ENCODE measurements at regions not wholly inside any gene's neighbourhood (a gene's known extent, or its start where the extent isn't known, plus 50 kb on each side); places are given as distances from the start of the nearest gene placed in this dataset.

DNA sequence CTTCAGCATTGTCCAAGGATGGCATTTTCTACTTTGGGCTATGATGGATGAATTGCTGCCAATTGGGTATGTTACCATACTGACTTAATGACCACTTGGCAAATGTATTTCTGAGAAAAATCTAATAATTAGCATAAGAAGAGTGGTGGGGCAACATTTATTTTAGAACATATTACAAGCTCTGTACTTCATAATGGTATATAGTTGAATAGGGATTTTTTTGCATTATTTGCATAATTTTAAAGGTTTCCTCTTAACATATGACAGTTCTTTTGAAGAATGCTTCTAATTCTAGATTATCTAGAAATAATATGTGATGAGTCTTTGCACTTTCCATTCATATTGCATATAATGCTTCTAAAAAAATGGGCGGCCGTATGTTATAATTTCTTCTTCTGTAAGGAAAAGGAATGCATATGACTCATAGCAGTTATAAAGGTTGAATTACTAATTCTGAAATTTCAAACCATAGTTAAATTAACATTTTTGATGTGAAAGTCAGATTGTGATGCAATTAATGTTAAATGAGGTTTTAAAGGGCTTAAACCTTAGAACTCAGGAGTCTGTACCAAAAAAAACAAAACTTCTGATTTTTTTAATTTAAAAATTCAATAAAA, 1652.3 kb upstream of the SLC39A10 start:
- CTCF ChIA-PET, result no interaction called here

DNA sequence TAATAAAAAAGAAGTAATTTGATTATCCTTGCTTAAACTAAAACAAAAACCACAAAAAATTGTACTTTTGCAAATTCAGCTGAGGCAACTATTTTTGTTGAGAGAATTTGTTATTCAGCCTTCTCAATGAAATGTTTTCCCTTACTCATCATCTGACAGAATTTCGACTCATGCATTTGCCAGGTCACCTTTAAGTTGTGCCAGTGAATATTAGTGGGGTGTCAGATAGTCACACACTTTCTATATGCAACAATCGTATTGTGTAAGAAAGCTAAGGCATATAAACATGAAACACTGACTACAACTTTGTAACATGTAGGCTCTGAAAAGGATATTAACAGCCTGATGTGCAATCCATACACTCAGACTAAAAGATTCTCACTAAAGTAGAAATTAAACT, 1653.1 kb upstream of the SLC39A10 start:
- H3K36me3 Mint-ChIP-seq (ENCODE audit: insufficient read depth, unreplicated experiment), result no peaks in the 10 kb centered on the region
- no peaks in the 10 kb centered on the region for H3K4me1 Mint-ChIP-seq (ENCODE audit: insufficient read depth, unreplicated experiment)
- H3K27ac Mint-ChIP-seq (ENCODE audit: low read depth, unreplicated experiment), result no peak overlapping the region
- TF ChIP-seq, protein P1, sequence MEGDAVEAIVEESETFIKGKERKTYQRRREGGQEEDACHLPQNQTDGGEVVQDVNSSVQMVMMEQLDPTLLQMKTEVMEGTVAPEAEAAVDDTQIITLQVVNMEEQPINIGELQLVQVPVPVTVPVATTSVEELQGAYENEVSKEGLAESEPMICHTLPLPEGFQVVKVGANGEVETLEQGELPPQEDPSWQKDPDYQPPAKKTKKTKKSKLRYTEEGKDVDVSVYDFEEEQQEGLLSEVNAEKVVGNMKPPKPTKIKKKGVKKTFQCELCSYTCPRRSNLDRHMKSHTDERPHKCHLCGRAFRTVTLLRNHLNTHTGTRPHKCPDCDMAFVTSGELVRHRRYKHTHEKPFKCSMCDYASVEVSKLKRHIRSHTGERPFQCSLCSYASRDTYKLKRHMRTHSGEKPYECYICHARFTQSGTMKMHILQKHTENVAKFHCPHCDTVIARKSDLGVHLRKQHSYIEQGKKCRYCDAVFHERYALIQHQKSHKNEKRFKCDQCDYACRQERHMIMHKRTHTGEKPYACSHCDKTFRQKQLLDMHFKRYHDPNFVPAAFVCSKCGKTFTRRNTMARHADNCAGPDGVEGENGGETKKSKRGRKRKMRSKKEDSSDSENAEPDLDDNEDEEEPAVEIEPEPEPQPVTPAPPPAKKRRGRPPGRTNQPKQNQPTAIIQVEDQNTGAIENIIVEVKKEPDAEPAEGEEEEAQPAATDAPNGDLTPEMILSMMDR (IDR thresholded peaks at IDR 0.05; ENCODE audit: unreplicated experiment), result no peak
- ChIA-PET CTCF (no interaction called here), POLR2A (no interaction called here)
- H3K4me3 Mint-ChIP-seq (ENCODE audit: unreplicated experiment), result no peak overlapping the region
- peaks cover 14% of the 10 kb centered on the region for H3K9me3 Mint-ChIP-seq (ENCODE audit: unreplicated experiment)
- peak; percentile 35 for DNase-seq (ENCODE audit: unreplicated experiment)
- intact Hi-C loops (cut with micrococcal nuclease), result no loop called here
- BruUV-seq (replicated peaks), result no TSS peak
- no peaks in the 10 kb centered on the region for H3K27me3 Mint-ChIP-seq (ENCODE audit: insufficient read depth, unreplicated experiment)

More for the DNA sequence above, 1652.3 kb upstream of the SLC39A10 start:
- POLR2A ChIA-PET, result no interaction called here
- TF ChIP-seq, protein P1 (IDR thresholded peaks at IDR 0.05; ENCODE audit: unreplicated experiment), result no peak
- no peak overlapping the region for H3K27ac Mint-ChIP-seq (ENCODE audit: low read depth, unreplicated experiment)
- BruUV-seq (replicated peaks), result no TSS peak
- no peaks in the 10 kb centered on the region for H3K4me1 Mint-ChIP-seq (ENCODE audit: insufficient read depth, unreplicated experiment)
- intact Hi-C loops (cut with micrococcal nuclease), result no loop called here
- no peak overlapping the region for H3K4me3 Mint-ChIP-seq (ENCODE audit: unreplicated experiment)
- H3K27me3 Mint-ChIP-seq (ENCODE audit: insufficient read depth, unreplicated experiment), result no peaks in the 10 kb centered on the region
- H3K9me3 Mint-ChIP-seq (ENCODE audit: unreplicated experiment), result peaks cover 21% of the 10 kb centered on the region
- DNase-seq (ENCODE audit: unreplicated experiment), result peak; percentile 23
- no peaks in the 10 kb centered on the region for H3K36me3 Mint-ChIP-seq (ENCODE audit: insufficient read depth, unreplicated experiment)

DNA sequence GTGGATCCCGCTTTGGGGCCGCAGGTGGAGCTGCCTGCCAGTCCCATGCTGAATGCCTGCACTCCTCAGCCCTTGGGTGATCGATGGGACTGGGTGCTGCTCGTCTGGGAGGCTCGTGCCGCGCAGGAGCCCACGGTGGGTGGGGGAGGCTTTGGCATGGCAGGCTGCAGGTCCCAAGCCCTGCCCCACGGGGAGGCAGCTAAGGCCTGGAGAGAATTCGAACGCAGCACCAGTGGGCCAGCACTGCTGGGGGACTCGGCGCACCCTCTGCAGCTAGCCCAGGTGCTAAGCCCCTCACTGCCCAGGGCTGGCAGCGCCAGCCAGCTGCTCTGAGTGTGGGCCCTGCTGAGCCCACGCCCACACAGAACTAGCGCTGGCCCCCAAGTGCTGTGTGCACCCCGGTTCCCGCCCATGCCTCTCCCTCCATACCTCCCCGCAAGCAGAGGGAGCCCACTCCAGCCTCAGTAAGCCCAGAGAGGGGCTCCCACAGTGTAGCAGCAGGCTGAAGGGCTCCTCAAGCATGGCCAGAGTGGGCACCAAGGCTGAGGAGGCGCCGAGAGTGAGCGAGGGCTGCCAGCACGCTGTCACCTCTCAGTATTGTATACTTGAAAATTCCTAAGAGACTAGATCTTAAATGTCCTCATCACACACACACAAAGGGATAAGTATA, 1654.2 kb upstream of the SLC39A10 start:
- ChIA-PET CTCF (no interaction called here), POLR2A (no interaction called here)
- H3K4me1 Mint-ChIP-seq (ENCODE audit: insufficient read depth, unreplicated experiment), result no peaks in the 10 kb centered on the region
- DNase-seq (ENCODE audit: unreplicated experiment), result no peak
- H3K27me3 Mint-ChIP-seq (ENCODE audit: insufficient read depth, unreplicated experiment), result no peaks in the 10 kb centered on the region
- H3K4me3 Mint-ChIP-seq (ENCODE audit: unreplicated experiment), result no peak overlapping the region
- intact Hi-C loops (cut with micrococcal nuclease), result no loop called here
- peaks cover 7% of the 10 kb centered on the region for H3K9me3 Mint-ChIP-seq (ENCODE audit: unreplicated experiment)
- H3K27ac Mint-ChIP-seq (ENCODE audit: low read depth, unreplicated experiment), result no peak overlapping the region
- TF ChIP-seq, protein P1 (IDR thresholded peaks at IDR 0.05; ENCODE audit: unreplicated experiment), result no peak
- BruUV-seq (replicated peaks), result no TSS peak
- H3K36me3 Mint-ChIP-seq (ENCODE audit: insufficient read depth, unreplicated experiment), result no peaks in the 10 kb centered on the region

DNA sequence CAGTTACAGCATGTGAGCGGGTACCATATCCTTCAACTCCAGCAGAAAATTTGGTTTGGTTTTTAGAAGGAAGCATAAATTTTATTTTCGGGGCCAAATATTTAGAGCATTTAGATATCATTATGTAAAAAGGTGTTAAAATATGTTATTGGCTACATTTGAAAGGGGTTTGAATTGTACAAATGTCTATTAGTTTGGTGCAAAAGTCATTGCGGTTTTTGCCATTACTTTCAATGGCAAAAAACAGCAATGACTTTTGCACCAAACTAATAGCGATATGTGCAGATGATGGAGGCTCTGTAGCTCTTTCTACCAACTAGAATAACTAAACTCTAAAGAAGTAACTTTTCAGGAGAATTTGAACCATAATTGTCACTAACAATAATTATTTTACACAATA, 1666.2 kb upstream of the SLC39A10 start:
- TF ChIP-seq, protein P1 (IDR thresholded peaks at IDR 0.05; ENCODE audit: unreplicated experiment), result no peak
- Mint-ChIP-seq H3K4me3 (ENCODE audit: unreplicated experiment) (no peak overlapping the region), H3K9me3 (ENCODE audit: unreplicated experiment) (no peaks in the 10 kb centered on the region), H3K27ac (ENCODE audit: low read depth, unreplicated experiment) (no peak overlapping the region), H3K27me3 (ENCODE audit: insufficient read depth, unreplicated experiment) (no peaks in the 10 kb centered on the region), H3K36me3 (ENCODE audit: insufficient read depth, unreplicated experiment) (no peaks in the 10 kb centered on the region), H3K4me1 (ENCODE audit: insufficient read depth, unreplicated experiment) (no peaks in the 10 kb centered on the region)
- DNase-seq (ENCODE audit: unreplicated experiment), result no peak
- CTCF ChIA-PET, result interaction anchor here (0.5 kb wide), 1 partner anchor 1241 kb away, joined by 4 read pairs; no protein-coding TSS in a partner anchor
- intact Hi-C loops (cut with micrococcal nuclease), result no loop called here
- BruUV-seq (replicated peaks), result no TSS peak
- POLR2A ChIA-PET, result no interaction called here
